Loucy (cell line): ENCODE measurements at regions not wholly inside any gene's neighbourhood (a gene's known extent, or its start where the extent isn't known, plus 50 kb on each side); places are given as distances from the start of the nearest gene placed in this dataset.

Experiments used
- CTCF ChIP-seq: fragments of 200-600 bp; sonication (generic); conservative IDR thresholded peaks from 2 replicates; pipeline ENCODE4 v1.5.1; 2014; ENCODE audit warnings: mild to moderate bottlenecking, antibody characterized with exemption, low read length
- EZH2phosphoT487 ChIP-seq: fragments of 200-600 bp; IDR thresholded peaks from 2 replicates; pipeline ENCODE4 v1.6.1; 2018; ENCODE audit warnings: antibody characterized with exemption, mild to moderate bottlenecking, moderate library complexity, borderline replicate concordance

GRCh38 chr9:6068983-6069382 lies 53.6 kb upstream of the RANBP6 start:
- TF ChIP-seq CTCF = no peak
- TF ChIP-seq EZH2phosphoT487 = no peak
